ENCODE measurements at regions not wholly inside any gene's neighbourhood (a gene's known extent, or its start where the extent isn't known, plus 50 kb on each side); places are given as distances from the start of the nearest gene placed in this dataset.

- no peak overlapping the region for H3K4me3 ChIP-seq (ENCODE audit: low read depth in 1 of 2, low read length in 2 of 2)
- H3K27me3 ChIP-seq (ENCODE audit: insufficient read depth, low read length, poor library complexity): no peaks in the 10 kb centered on the region
- no peaks in the 10 kb centered on the region for H3K9me3 ChIP-seq (ENCODE audit: insufficient read depth, low read length, severe bottlenecking)
- no peak overlapping the region for H3K4me2 ChIP-seq (ENCODE audit: insufficient read depth, low read length)
- no peak for TF ChIP-seq EZH2 (IDR thresholded peaks at IDR 0.05; ENCODE audit: borderline replicate concordance, low read depth, low read length, severe bottlenecking)
- no peak for DNase-seq
- no peak overlapping the region for H2AFZ ChIP-seq (ENCODE audit: low read depth, low read length)
- no peaks in the 10 kb centered on the region for H3K79me2 ChIP-seq (ENCODE audit: insufficient read depth, low read length)
- H4K20me1 ChIP-seq (ENCODE audit: insufficient read depth, low read length): no peaks in the 10 kb centered on the region
- no peaks in the 10 kb centered on the region for H3K4me1 ChIP-seq (ENCODE audit: insufficient read depth, low read length)
- H3K27ac ChIP-seq (ENCODE audit: low read length): no peak overlapping the region
- no peak for ATAC-seq (ENCODE audit: insufficient read depth, low read depth)
- H3K9ac ChIP-seq (ENCODE audit: low read depth, low read length): no peak overlapping the region
- H3K36me3 ChIP-seq (ENCODE audit: insufficient read depth, low read length): no peaks in the 10 kb centered on the region
Measured at GRCh38 chr9:1440256-1440655, 390.1 kb downstream of the DMRT2 start.

DNA sequence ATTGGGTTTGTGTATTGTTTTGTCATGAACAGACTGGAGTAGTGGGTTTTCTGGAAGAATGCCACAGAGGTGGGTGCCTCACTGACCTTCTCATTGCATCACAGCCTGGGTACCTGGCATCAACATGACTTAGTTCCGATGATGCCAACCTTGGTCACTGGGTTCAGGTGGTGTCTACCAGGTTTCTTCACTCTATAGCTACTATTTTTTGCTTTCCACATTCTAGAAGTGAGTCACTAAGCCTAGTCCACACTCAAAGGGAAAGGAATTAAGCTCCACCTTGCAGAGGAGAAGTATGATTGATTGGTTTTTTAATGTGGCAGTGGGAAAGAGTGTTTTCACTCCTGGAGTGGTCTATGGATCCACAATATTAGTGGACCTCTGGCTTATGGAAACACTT is 391.9 kb downstream of the DMRT2 start:
- no peak overlapping the region for H2AFZ ChIP-seq (ENCODE audit: low read depth, low read length)
- no peaks in the 10 kb centered on the region for H3K4me1 ChIP-seq (ENCODE audit: insufficient read depth, low read length)
- ATAC-seq (ENCODE audit: insufficient read depth, low read depth) (no peak), DNase-seq (no peak)
- no peak overlapping the region for H3K9ac ChIP-seq (ENCODE audit: low read depth, low read length)
- H3K36me3 ChIP-seq (ENCODE audit: insufficient read depth, low read length): no peaks in the 10 kb centered on the region
- no peaks in the 10 kb centered on the region for H3K9me3 ChIP-seq (ENCODE audit: insufficient read depth, low read length, severe bottlenecking)
- TF ChIP-seq, protein P1, sequence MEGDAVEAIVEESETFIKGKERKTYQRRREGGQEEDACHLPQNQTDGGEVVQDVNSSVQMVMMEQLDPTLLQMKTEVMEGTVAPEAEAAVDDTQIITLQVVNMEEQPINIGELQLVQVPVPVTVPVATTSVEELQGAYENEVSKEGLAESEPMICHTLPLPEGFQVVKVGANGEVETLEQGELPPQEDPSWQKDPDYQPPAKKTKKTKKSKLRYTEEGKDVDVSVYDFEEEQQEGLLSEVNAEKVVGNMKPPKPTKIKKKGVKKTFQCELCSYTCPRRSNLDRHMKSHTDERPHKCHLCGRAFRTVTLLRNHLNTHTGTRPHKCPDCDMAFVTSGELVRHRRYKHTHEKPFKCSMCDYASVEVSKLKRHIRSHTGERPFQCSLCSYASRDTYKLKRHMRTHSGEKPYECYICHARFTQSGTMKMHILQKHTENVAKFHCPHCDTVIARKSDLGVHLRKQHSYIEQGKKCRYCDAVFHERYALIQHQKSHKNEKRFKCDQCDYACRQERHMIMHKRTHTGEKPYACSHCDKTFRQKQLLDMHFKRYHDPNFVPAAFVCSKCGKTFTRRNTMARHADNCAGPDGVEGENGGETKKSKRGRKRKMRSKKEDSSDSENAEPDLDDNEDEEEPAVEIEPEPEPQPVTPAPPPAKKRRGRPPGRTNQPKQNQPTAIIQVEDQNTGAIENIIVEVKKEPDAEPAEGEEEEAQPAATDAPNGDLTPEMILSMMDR (IDR thresholded peaks at IDR 0.05; ENCODE audit: borderline replicate concordance, extremely low read depth, low read length, poor library complexity, severe bottlenecking): no peak
- no peak for TF ChIP-seq EZH2 (IDR thresholded peaks at IDR 0.05; ENCODE audit: borderline replicate concordance, low read depth, low read length, severe bottlenecking)
- H3K4me2 ChIP-seq (ENCODE audit: insufficient read depth, low read length): no peak overlapping the region
- no peaks in the 10 kb centered on the region for H4K20me1 ChIP-seq (ENCODE audit: insufficient read depth, low read length)
- no peak overlapping the region for H3K4me3 ChIP-seq (ENCODE audit: low read depth in 1 of 2, low read length in 2 of 2)
- H3K27me3 ChIP-seq (ENCODE audit: insufficient read depth, low read length, poor library complexity): no peaks in the 10 kb centered on the region
- H3K79me2 ChIP-seq (ENCODE audit: insufficient read depth, low read length): no peaks in the 10 kb centered on the region
- no peak overlapping the region for H3K27ac ChIP-seq (ENCODE audit: low read length)

DNA sequence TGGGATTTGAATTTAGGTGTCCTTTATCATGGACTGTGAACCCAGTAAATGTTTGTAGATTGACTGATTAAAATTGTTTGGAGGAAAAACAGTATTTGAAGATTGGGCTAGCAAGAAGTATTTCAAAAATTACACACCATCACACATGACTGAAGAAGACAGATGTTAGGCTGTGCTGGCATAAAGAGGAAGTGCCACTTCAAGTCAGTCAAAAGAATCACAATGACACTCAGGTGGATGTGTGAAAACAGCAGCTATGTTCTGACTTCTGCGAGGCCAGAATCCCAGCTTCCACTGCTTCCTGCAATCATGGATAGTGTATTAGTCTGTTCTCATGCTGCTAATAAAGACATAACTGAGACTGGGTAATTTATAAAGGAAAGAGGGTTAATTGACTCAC is 393.3 kb downstream of the DMRT2 start:
- Histone ChIP-seq H4K20me1 (ENCODE audit: insufficient read depth, low read length) (no peaks in the 10 kb centered on the region), H3K9me3 (ENCODE audit: insufficient read depth, low read length, severe bottlenecking) (no peaks in the 10 kb centered on the region), H3K4me3 (ENCODE audit: low read depth in 1 of 2, low read length in 2 of 2) (no peak overlapping the region), H3K27ac (ENCODE audit: low read length) (no peak overlapping the region), H3K36me3 (ENCODE audit: insufficient read depth, low read length) (no peaks in the 10 kb centered on the region), H3K9ac (ENCODE audit: low read depth, low read length) (no peak overlapping the region), H3K79me2 (ENCODE audit: insufficient read depth, low read length) (no peaks in the 10 kb centered on the region), H2AFZ (ENCODE audit: low read depth, low read length) (no peak overlapping the region), H3K4me2 (ENCODE audit: insufficient read depth, low read length) (no peak overlapping the region), H3K27me3 (ENCODE audit: insufficient read depth, low read length, poor library complexity) (no peaks in the 10 kb centered on the region), H3K4me1 (ENCODE audit: insufficient read depth, low read length) (no peaks in the 10 kb centered on the region)
- TF ChIP-seq, protein P1 (IDR thresholded peaks at IDR 0.05; ENCODE audit: borderline replicate concordance, extremely low read depth, low read length, poor library complexity, severe bottlenecking): no peak
- DNase-seq: no peak
- ATAC-seq (ENCODE audit: insufficient read depth, low read depth): no peak

DNA sequence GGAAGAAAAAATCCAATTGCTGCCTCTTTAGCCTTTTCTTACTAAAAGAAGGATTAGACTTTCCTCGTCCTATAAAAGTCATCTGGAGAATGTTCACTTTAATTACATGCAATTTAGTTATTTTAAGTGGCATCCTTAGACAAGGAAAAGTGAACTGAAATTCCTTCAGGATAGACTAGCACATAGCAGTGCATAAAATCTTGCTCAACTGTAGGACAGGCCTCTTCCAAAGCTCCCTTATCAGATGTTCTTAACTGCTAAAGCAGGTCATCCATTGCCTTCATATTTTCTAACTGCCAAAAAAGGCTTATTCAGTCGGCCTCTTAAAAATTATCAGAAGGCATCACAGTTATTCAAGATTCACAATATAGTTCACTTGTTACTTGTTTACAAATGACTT is 396.5 kb downstream of the DMRT2 start:
- ATAC-seq (ENCODE audit: insufficient read depth, low read depth) (no peak), DNase-seq (no peak)
- H2AFZ ChIP-seq (ENCODE audit: low read depth, low read length): no peak overlapping the region
- no peak overlapping the region for H3K9ac ChIP-seq (ENCODE audit: low read depth, low read length)
- H3K4me1 ChIP-seq (ENCODE audit: insufficient read depth, low read length): no peaks in the 10 kb centered on the region
- no peaks in the 10 kb centered on the region for H3K79me2 ChIP-seq (ENCODE audit: insufficient read depth, low read length)
- H3K4me3 ChIP-seq (ENCODE audit: low read depth in 1 of 2, low read length in 2 of 2): no peak overlapping the region
- no peak overlapping the region for H3K27ac ChIP-seq (ENCODE audit: low read length)
- no peaks in the 10 kb centered on the region for H4K20me1 ChIP-seq (ENCODE audit: insufficient read depth, low read length)
- H3K4me2 ChIP-seq (ENCODE audit: insufficient read depth, low read length): no peak overlapping the region
- TF ChIP-seq, protein P1 (IDR thresholded peaks at IDR 0.05; ENCODE audit: borderline replicate concordance, extremely low read depth, low read length, poor library complexity, severe bottlenecking): no peak
- TF ChIP-seq EZH2 (IDR thresholded peaks at IDR 0.05; ENCODE audit: borderline replicate concordance, low read depth, low read length, severe bottlenecking): no peak
- no peaks in the 10 kb centered on the region for H3K36me3 ChIP-seq (ENCODE audit: insufficient read depth, low read length)
- H3K9me3 ChIP-seq (ENCODE audit: insufficient read depth, low read length, severe bottlenecking): no peaks in the 10 kb centered on the region
- no peaks in the 10 kb centered on the region for H3K27me3 ChIP-seq (ENCODE audit: insufficient read depth, low read length, poor library complexity)

All from DND-41 (cell line).